Peyer's patch (tissue), 4 donors: ENCODE measurements at regions not wholly inside any gene's neighbourhood (a gene's known extent, or its start where the extent isn't known, plus 50 kb on each side); places are given as distances from the start of the nearest gene placed in this dataset.
"Not testable (repeated sequence)": the region's sequence is repeated elsewhere in the genome, so short reads cannot be mapped to it uniquely, and the experiment has no call there.

Experiments used
- DNase-seq, 3 donors: peaks; one replicate each; pipeline ENCODE4 v3.0.0-alpha.2; 2017 to 2019
- H3K27ac ChIP-seq, 4 donors: fragments of 200-600 bp; sonication (generic); one replicate each; pipeline ENCODE4 v1.5.1; 2016 to 2019
- H3K27me3 ChIP-seq, 2 donors: fragments of 200-600 bp; sonication (generic); one replicate each; pipeline ENCODE4 v1.5.1; 2019
- H3K36me3 ChIP-seq, 3 donors: fragments of 200-600 bp; sonication (generic); one replicate each; pipeline ENCODE4 v1.5.1; 2016 to 2019
- H3K4me1 ChIP-seq, 4 donors: fragments of 200-600 bp; sonication (generic); one replicate each; pipeline ENCODE4 v1.5.1; 2016 to 2019
- H3K4me3 ChIP-seq, 4 donors: fragments of 200-600 bp; sonication (generic); 1 replicate in 3 of 4; 2 replicates in 1 of 4; pipeline ENCODE4 v1.5.1; 2016 to 2019; ENCODE audit warnings: mild to moderate bottlenecking in 1 of 4
- H3K9me3 ChIP-seq, 4 donors: fragments of 200-600 bp; sonication (generic); one replicate each; pipeline ENCODE4 v1.5.1; 2016 to 2019; ENCODE audit warnings: mild to moderate bottlenecking in 1 of 4
- CTCF ChIP-seq, 6 experiments: fragments of 450-650 bp in 4 of 6; fragments of 200-600 bp in 2 of 6; sonication (generic) in 1 of 6; IDR thresholded peaks; one replicate each; pipeline ENCODE4 v1.5.1; 2017 to 2019; ENCODE audit warnings: antibody characterized with exemption in 6 of 6, mild to moderate bottlenecking in 3 of 6, moderate library complexity in 1 of 6
- POLR2A ChIP-seq, 2 donors: fragments of 450-650 bp; IDR thresholded peaks; one replicate each; pipeline ENCODE4 v1.5.1; 2017; ENCODE audit warnings: antibody characterized with exemption in 2 of 2, mild to moderate bottlenecking in 2 of 2, moderate library complexity in 2 of 2

- no peak for DNase-seq
- H3K27ac ChIP-seq, result no peak overlapping the region
- no peak for TF ChIP-seq CTCF (IDR thresholded peaks at IDR 0.05)
- H3K4me3 ChIP-seq, result no peak overlapping the region
- H3K9me3 ChIP-seq, result no peaks in the 10 kb centered on the region
- H3K27me3 ChIP-seq, result no peaks in the 10 kb centered on the region
- H3K36me3 ChIP-seq, result no peaks in the 10 kb centered on the region
- H3K4me1 ChIP-seq, result no peaks in the 10 kb centered on the region
These were observed 875.4 kb upstream of the WWC1 start for GRCh38 chr5:167415779-167416746.

GRCh38 chr5:167417662-167418061, 873.8 kb upstream of the WWC1 start:
- Histone ChIP-seq H3K4me1 (no peaks in the 10 kb centered on the region), H3K4me3 (no peak overlapping the region), H3K9me3 (no peaks in the 10 kb centered on the region), H3K27ac (no peak overlapping the region), H3K27me3 (no peaks in the 10 kb centered on the region), H3K36me3 (no peaks in the 10 kb centered on the region)
- TF ChIP-seq CTCF (IDR thresholded peaks at IDR 0.05) (no peak), POLR2A (IDR thresholded peaks at IDR 0.05) (no peak)
- no peak for DNase-seq

GRCh38 chr5:167425161-167425560, 866.3 kb upstream of the WWC1 start:
- Histone ChIP-seq H3K36me3 (no peaks in the 10 kb centered on the region), H3K27ac (no peak overlapping the region), H3K4me3 (no peak overlapping the region), H3K9me3 (no peaks in the 10 kb centered on the region), H3K27me3 (no peaks in the 10 kb centered on the region), H3K4me1 (no peaks in the 10 kb centered on the region)
- no peak for DNase-seq
- TF ChIP-seq CTCF (IDR thresholded peaks at IDR 0.05) (no peak), POLR2A (IDR thresholded peaks at IDR 0.05) (no peak)

- DNase-seq, result no peak
- Histone ChIP-seq H3K4me3 (no peak overlapping the region), H3K27me3 (no peaks in the 10 kb centered on the region), H3K4me1 (no peaks in the 10 kb centered on the region), H3K27ac (no peak overlapping the region), H3K9me3 (no peaks in the 10 kb centered on the region), H3K36me3 (no peaks in the 10 kb centered on the region)
- TF ChIP-seq POLR2A (IDR thresholded peaks at IDR 0.05), result no peak
- TF ChIP-seq CTCF (IDR thresholded peaks at IDR 0.05), result no peak
These were observed 864.9 kb upstream of the WWC1 start for GRCh38 chr5:167426501-167426900.

GRCh38 chr5:167427641-167428040, 863.8 kb upstream of the WWC1 start:
- not testable (repeated sequence) for H3K4me3 ChIP-seq, H3K4me1 ChIP-seq, H3K27me3 ChIP-seq, DNase-seq, H3K36me3 ChIP-seq, H3K9me3 ChIP-seq, H3K27ac ChIP-seq

- no peaks in the 10 kb centered on the region for H3K27me3 ChIP-seq
- H3K9me3 ChIP-seq, result no peaks in the 10 kb centered on the region
- DNase-seq, result no peak
- H3K36me3 ChIP-seq, result no peaks in the 10 kb centered on the region
- TF ChIP-seq CTCF (IDR thresholded peaks at IDR 0.05) (no peak), POLR2A (IDR thresholded peaks at IDR 0.05) (no peak)
- no peak overlapping the region for H3K27ac ChIP-seq
- H3K4me3 ChIP-seq, result no peak overlapping the region
- H3K4me1 ChIP-seq, result no peaks in the 10 kb centered on the region
These were observed 850.6 kb upstream of the WWC1 start for GRCh38 chr5:167440846-167441245.
